ENCODE measurements at regions not wholly inside any gene's neighbourhood (a gene's known extent, or its start where the extent isn't known, plus 50 kb on each side); places are given as distances from the start of the nearest gene placed in this dataset.

- no peak for TF ChIP-seq CTCF (IDR thresholded peaks at IDR 0.05)
- no peak for TF ChIP-seq POLR2A (IDR thresholded peaks at IDR 0.05)
These were observed 988.5 kb downstream of the CDH18 start for GRCh38 chr5:18999478-18999877.

All from body of pancreas (tissue), 4 donors.